ENCODE measurements at regions not wholly inside any gene's neighbourhood (a gene's known extent, or its start where the extent isn't known, plus 50 kb on each side); places are given as distances from the start of the nearest gene placed in this dataset.

DNA sequence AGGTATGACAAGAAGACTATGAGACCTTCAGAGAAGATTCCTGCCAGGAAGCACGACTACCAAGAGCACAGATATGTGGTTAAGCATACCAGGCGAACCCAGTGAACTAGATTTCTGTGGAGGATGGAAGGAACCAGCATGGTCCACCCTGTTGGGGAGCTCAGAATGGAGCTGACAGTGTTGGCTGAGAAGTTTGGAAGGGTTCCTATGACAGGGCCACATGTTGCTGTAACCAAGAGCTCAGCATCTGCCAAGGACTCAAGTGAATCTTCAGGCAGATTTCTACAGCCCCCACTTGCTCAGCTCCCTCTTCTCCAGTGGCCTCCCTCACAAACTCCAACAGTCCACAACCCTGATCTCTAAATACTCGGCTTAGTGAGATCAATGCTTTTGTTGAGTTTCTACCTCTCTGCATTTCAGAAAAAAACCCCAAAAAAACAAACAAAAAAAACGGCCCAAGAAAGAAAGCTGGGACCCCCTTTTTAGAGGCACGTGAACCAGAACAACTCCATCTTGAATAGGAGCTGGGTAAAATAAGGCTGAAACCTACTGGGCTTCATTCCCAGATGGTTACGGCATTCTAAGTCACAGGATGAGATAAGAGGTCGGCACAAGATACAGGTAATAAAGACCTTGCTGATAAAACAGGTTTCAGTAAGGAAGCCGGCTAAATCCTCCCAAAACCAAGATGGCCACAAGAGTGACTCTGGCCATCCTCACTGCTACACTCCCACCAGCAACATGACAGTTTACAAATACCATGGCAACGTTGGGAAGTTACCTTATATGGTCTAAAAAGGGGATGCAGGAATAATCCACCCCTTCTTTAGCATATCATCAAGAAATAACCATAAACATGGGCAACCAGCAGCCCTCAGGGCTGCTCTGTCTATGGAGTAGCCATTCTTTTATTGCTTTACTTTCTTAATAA lies 691.1 kb downstream of the UQCRFS1 start:
- H3K27ac Mint-ChIP-seq: no peak overlapping the region
- no peak for ATAC-seq
- no peak overlapping the region for H3K4me3 Mint-ChIP-seq
- peaks cover 2% of the 10 kb centered on the region for H3K9me3 Mint-ChIP-seq
- H3K36me3 Mint-ChIP-seq: no peaks in the 10 kb centered on the region
- no peaks in the 10 kb centered on the region for H3K4me1 Mint-ChIP-seq
- DNase-seq (ENCODE audit: low spot score in 2 of 2): no peak

- Mint-ChIP-seq H3K4me1 (no peaks in the 10 kb centered on the region), H3K9me3 (peaks cover 2% of the 10 kb centered on the region), H3K27ac (no peak overlapping the region), H3K36me3 (no peaks in the 10 kb centered on the region), H3K4me3 (no peak overlapping the region)
- ATAC-seq: no peak
- no peak for DNase-seq (ENCODE audit: low spot score in 2 of 2)
Measured at GRCh38 chr19:28520998-28521568, 691.9 kb downstream of the UQCRFS1 start.

DNA sequence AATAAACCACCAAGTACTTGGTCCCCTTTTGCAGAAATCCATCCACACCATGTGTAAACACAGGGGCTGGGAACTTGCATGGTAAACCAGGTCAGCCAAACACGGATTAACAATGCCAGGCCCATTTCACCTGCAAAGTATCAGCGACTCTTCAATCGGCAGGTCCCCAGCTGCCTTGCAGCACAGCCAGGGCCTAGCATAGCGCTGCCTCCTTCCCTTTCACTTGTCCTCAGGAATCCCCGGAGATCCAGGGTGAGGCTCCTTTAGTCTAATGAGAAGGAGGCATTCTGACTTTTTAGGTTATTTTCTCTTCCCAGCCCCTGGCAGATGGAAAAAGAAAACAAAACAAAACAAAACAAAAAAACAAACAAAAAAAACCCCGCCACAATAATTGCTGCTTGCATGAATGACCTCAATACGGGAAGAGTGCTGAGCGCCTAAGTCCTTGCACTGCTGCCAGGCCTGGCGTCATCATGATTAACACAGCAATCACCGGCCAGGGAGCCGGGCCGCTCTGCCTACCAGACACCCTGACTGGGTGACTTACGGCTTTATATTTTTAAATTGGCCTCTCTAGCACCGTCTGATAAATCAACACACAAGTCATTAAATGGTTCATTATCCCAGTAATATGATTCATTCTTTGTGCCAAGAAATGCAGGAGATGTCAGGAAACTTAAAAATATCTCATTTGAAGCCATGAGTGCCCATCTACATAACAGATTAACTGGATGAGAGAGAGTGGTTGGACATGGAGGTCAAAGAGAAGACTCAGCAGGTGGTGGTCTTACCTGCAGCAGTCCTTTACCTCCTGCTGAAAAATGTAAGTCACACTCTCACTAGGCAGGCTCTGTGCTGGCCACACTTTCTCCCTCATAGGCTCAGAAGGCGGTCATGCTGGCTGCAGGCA lies 692.7 kb downstream of the UQCRFS1 start:
- Mint-ChIP-seq H3K4me1 (no peaks in the 10 kb centered on the region), H3K36me3 (no peaks in the 10 kb centered on the region), H3K27ac (no peak overlapping the region), H3K9me3 (peaks cover 2% of the 10 kb centered on the region), H3K4me3 (no peak overlapping the region)
- DNase-seq (ENCODE audit: low spot score in 2 of 2) (no peak), ATAC-seq (no peak)

DNA sequence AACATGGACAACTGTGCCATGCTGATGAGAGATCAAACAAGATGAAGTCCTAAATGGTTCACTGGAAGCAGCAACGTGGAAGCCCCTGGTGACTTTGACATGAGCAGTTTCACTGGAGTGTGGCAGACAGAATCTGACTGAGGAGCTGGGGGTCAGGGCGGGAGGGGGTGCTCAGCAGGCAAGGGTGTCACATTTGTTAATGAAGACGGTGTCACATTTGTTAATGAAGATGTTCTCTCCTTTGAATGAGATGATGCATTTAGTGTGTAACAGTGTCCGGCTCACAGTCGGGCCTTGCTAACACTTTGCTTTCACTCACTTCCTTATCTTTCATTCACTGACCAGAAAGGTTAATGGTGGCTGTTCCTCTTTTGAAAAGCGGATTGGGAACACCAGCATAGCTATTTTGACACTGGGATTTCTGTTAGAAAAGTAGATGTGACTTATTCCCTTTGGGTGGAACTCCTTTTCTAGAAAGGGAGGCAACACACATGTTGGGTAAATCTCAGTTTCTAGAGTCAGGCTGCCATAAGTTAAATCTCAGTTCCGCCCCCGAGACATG lies 693.7 kb downstream of the UQCRFS1 start:
- Mint-ChIP-seq H3K27ac (no peak overlapping the region), H3K9me3 (peaks cover 2% of the 10 kb centered on the region), H3K4me3 (no peak overlapping the region)

GRCh38 chr19:28516415-28516872 lies 696.5 kb downstream of the UQCRFS1 start:
- peaks cover 4% of the 10 kb centered on the region for H3K9me3 Mint-ChIP-seq
- H3K36me3 Mint-ChIP-seq: no peaks in the 10 kb centered on the region
- no peak overlapping the region for H3K4me3 Mint-ChIP-seq
- DNase-seq (ENCODE audit: low spot score in 2 of 2): no peak
- H3K4me1 Mint-ChIP-seq: no peaks in the 10 kb centered on the region
- no peak for ATAC-seq
- no peak overlapping the region for H3K27ac Mint-ChIP-seq

More for the DNA sequence above, 693.7 kb downstream of the UQCRFS1 start:
- Mint-ChIP-seq H3K4me1 (no peaks in the 10 kb centered on the region), H3K36me3 (no peaks in the 10 kb centered on the region)
- ATAC-seq: no peak
- DNase-seq (ENCODE audit: low spot score in 2 of 2): no peak

- Mint-ChIP-seq H3K27ac (no peak overlapping the region), H3K4me3 (no peak overlapping the region), H3K4me1 (no peaks in the 10 kb centered on the region), H3K36me3 (no peaks in the 10 kb centered on the region), H3K9me3 (peaks cover 10% of the 10 kb centered on the region)
- ATAC-seq: no peak
- DNase-seq (ENCODE audit: low spot score in 2 of 2): no peak
Measured at GRCh38 chr19:28514166-28514565, 698.8 kb downstream of the UQCRFS1 start.

DNA sequence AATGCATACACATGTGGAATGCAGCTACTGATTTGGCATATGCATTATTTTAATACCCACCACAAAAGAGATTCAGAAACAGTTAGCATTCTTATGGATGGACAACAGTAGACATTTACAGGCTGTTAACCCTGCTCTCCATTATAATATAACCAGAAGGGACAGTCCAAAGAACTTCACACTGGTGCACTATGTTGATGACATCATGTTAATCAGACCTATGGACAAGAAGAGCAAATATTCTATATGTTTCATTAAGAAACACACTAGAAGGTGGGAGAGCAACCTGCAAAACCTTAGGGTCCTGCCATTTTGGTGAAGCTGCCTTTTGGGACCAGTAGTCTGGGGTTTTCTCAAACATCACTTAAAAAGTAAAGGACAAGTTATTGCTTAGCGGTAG lies 701.3 kb downstream of the UQCRFS1 start:
- Mint-ChIP-seq H3K9me3 (peaks cover 10% of the 10 kb centered on the region), H3K4me3 (no peak overlapping the region), H3K27ac (no peak overlapping the region), H3K4me1 (no peaks in the 10 kb centered on the region), H3K36me3 (no peaks in the 10 kb centered on the region)
- ATAC-seq: no peak
- DNase-seq (ENCODE audit: low spot score in 2 of 2): no peak

- Mint-ChIP-seq H3K9me3 (peaks cover 10% of the 10 kb centered on the region), H3K27ac (no peak overlapping the region), H3K36me3 (no peaks in the 10 kb centered on the region), H3K4me3 (no peak overlapping the region), H3K4me1 (peaks cover 6% of the 10 kb centered on the region)
- ATAC-seq (no peak), DNase-seq (ENCODE audit: low spot score in 2 of 2) (no peak)
Measured at GRCh38 chr19:28509079-28509895, 703.7 kb downstream of the UQCRFS1 start.

DNA sequence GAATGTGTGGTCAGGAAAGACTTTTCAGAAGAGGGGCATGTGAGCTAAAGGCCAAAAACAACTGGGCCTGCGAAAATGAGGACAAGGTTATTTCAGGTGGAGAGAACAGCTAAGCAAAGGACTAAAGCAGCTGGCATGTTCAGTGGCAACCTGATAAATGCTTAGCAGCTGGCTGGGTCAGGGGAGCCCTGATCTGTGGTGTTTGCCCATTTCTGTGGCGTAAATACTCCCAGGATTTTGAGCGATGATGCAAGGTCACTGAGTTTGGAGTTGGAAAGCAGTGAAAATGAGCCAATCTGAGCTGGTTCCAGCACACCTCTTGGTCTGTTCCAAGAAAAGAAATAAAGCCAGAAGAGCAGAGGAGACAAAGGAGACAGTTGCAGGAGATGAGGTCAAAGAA lies 704.3 kb downstream of the UQCRFS1 start:
- no peak for DNase-seq (ENCODE audit: low spot score in 2 of 2)
- Mint-ChIP-seq H3K27ac (no peak overlapping the region), H3K4me1 (peaks cover 6% of the 10 kb centered on the region), H3K36me3 (no peaks in the 10 kb centered on the region), H3K9me3 (peaks cover 10% of the 10 kb centered on the region), H3K4me3 (no peak overlapping the region)
- ATAC-seq: no peak

DNA sequence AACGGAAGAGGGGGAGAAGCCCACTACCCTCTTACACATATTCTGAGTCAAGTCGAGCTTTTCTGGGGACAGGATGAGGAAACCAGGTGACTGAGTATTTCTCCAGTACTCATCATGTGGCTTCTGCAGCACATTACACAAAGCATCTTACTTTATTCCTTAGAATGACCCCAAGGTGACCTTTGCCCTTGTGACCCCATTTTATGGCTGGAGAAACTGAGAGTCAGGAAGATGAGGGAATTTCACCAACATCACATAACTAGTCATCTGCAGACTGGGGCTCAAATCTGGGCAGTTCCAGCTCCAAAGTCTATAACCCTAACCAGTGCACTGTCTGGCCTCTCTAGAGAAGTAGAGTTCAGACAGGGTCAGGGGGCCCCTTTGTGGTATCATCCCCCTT lies 707.0 kb downstream of the UQCRFS1 start:
- ATAC-seq (no peak), DNase-seq (ENCODE audit: low spot score in 2 of 2) (no peak)
- peaks cover 13% of the 10 kb centered on the region for H3K9me3 Mint-ChIP-seq
- H3K27ac Mint-ChIP-seq: no peak overlapping the region
- H3K36me3 Mint-ChIP-seq: no peaks in the 10 kb centered on the region
- peaks cover 17% of the 10 kb centered on the region for H3K4me1 Mint-ChIP-seq
- H3K4me3 Mint-ChIP-seq: no peak overlapping the region

DNA sequence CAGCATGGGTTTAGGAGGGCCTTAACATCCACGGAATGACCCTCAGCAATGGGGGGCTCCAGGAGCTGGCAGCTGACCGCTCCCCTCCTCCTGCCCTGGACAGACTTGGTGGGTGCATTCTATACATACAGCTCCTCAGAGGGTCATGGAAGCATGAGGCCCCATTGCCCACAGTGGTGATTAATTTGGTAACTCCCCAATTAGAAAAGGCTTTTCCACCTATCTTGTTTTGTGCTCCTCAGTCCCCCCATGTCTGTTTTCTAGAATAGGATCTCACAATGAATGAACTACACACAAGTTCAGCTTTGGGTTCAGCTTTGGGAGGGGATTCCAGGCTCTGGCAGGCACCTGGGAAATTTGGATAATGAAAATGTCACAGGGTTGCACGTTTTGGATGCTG lies 707.8 kb downstream of the UQCRFS1 start:
- Mint-ChIP-seq H3K4me1 (peaks cover 20% of the 10 kb centered on the region), H3K36me3 (no peaks in the 10 kb centered on the region), H3K27ac (no peak overlapping the region), H3K4me3 (no peak overlapping the region), H3K9me3 (peaks cover 10% of the 10 kb centered on the region)
- ATAC-seq (no peak), DNase-seq (ENCODE audit: low spot score in 2 of 2) (no peak)

GRCh38 chr19:28504727-28505126 lies 708.2 kb downstream of the UQCRFS1 start:
- DNase-seq (ENCODE audit: low spot score in 2 of 2) (no peak), ATAC-seq (no peak)
- no peaks in the 10 kb centered on the region for H3K36me3 Mint-ChIP-seq
- H3K9me3 Mint-ChIP-seq: peaks cover 9% of the 10 kb centered on the region
- H3K27ac Mint-ChIP-seq: no peak overlapping the region
- H3K4me1 Mint-ChIP-seq: peaks cover 20% of the 10 kb centered on the region
- H3K4me3 Mint-ChIP-seq: no peak overlapping the region

DNA sequence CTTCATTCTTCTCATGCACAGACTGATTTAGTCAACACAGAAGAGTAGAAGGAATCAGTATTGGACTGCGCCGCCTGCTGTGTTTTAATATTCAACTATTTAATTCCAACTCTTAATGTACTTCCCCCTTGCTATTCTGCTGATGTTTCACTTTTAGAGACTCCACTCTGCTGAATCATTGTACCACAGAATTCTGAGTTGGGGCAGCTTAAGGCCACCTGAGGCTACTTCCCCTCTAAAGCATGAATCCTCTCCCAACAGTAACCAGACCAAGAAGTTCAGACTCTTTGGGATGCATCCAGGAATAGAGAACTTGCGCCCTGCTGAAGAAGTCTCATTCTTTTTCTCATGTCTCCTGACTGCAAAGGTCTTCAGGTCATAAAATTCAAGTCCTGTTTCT lies 708.8 kb downstream of the UQCRFS1 start:
- Mint-ChIP-seq H3K4me3 (no peak overlapping the region), H3K4me1 (peaks cover 20% of the 10 kb centered on the region)
- ATAC-seq: no peak

GRCh38 chr19:28502879-28503734 lies 709.8 kb downstream of the UQCRFS1 start:
- Mint-ChIP-seq H3K27ac (no peak overlapping the region), H3K36me3 (no peaks in the 10 kb centered on the region), H3K4me3 (no peak overlapping the region), H3K9me3 (peaks cover 8% of the 10 kb centered on the region), H3K4me1 (peaks cover 20% of the 10 kb centered on the region)
- ATAC-seq (no peak), DNase-seq (ENCODE audit: low spot score in 2 of 2) (no peak)

More for the DNA sequence above, 708.8 kb downstream of the UQCRFS1 start:
- DNase-seq (ENCODE audit: low spot score in 2 of 2): no peak
- H3K27ac Mint-ChIP-seq: no peak overlapping the region
- no peaks in the 10 kb centered on the region for H3K36me3 Mint-ChIP-seq
- peaks cover 8% of the 10 kb centered on the region for H3K9me3 Mint-ChIP-seq
